HCT116 (cell line): ENCODE measurements at regions not wholly inside any gene's neighbourhood (a gene's known extent, or its start where the extent isn't known, plus 50 kb on each side); places are given as distances from the start of the nearest gene placed in this dataset.

Source experiments
- ATAC-seq: fragments of 200-7000 bp; cut with Tn5 transposase; 2 replicates; pipeline ENCODE4 v1.9.1; 2020; ENCODE audit warnings: mild to moderate bottlenecking, moderate library complexity
- BruUV-seq: library from RNA; stranded (reverse); fragments of 400-500 nt; replicated peaks from 2 replicates; lab custom pipeline; 2021; lab: Mats Ljungman, UMichigan
- CTCF ChIA-PET: fragments of 300-600 bp; sonication (Branson Sonifier 250); formaldehyde crosslinking; loops from one replicate; lab custom pipeline; 2021; ENCODE audit warnings: antibody characterized with exemption; lab: Charles Lee
- POLR2A ChIA-PET: fragments of 300-600, 350-600 bp; sonication (Branson Sonifier 250); formaldehyde crosslinking; loops from one replicate; lab custom pipeline; 2021; ENCODE audit warnings: antibody characterized with exemption; lab: Charles Lee
- RAD21 ChIA-PET, 2 experiments: fragments of 300-600 bp; sonication (Branson Sonifier 250); formaldehyde crosslinking; loops; one replicate each; lab custom pipeline; 2023; ENCODE audit warnings: low total read pairs in 2 of 2; ENCODE audit not compliant: uncharacterized antibody in 2 of 2, unreplicated experiment in 2 of 2, low non-redundant PET in 1 of 2; lab: Charles Lee
- DNase-seq: peaks from one replicate; pipeline ENCODE4 v3.0.0-alpha.2; 2010; ENCODE audit warnings: low read depth, low spot score
- H2AFZ ChIP-seq: fragments of 200-600 bp; shearing (Covaris generic), sonication (generic); 2 replicates; pipeline ENCODE4 v1.6.1; 2017; ENCODE audit warnings: low read depth, mixed run types, mixed read lengths, antibody characterized with exemption, low read length; ENCODE audit not compliant: poor library complexity, severe bottlenecking
- H3K27ac ChIP-seq: 2 replicates; pipeline ENCODE4 v1.5.1; 2012; ENCODE audit warnings: low read depth, low read length
- H3K27me3 ChIP-seq: fragments of 200-600 bp; sonication (generic); 2 replicates; pipeline ENCODE4 v1.6.1; 2016; ENCODE audit warnings: mixed run types, low read length, mixed read lengths; ENCODE audit not compliant: insufficient read depth
- H3K36me3 ChIP-seq, 2 experiments: fragments of 200-500 bp in 1 of 2; fragments of 200-600 bp in 1 of 2; sonication (Bioruptor generic) in 1 of 2; sonication (generic) in 1 of 2; 2 replicates each; pipeline versions ENCODE4 v1.5.1 to v1.6.1; 2014 to 2016; ENCODE audit warnings: low read length in 2 of 2, inconsistent platforms in 1 of 2, mixed read lengths in 1 of 2, mixed run types in 1 of 2; ENCODE audit not compliant: insufficient read depth in 2 of 2, control insufficient read depth in 1 of 2
- H3K4me1 ChIP-seq, 2 experiments: fragments of 200-600 bp in 1 of 2; sonication (generic) in 1 of 2; 2 replicates each; pipeline versions ENCODE4 v1.5.1 to v1.6.1; 2012 to 2017; ENCODE audit warnings: low read length in 2 of 2, inconsistent platforms in 1 of 2, mild to moderate bottlenecking in 1 of 2, mixed read lengths in 1 of 2, mixed run types in 1 of 2, moderate library complexity in 1 of 2; ENCODE audit not compliant: insufficient read depth in 2 of 2, control insufficient read depth in 1 of 2
- H3K4me2 ChIP-seq: fragments of 200-600 bp; sonication (generic); 2 replicates; pipeline ENCODE4 v1.6.1; 2017; ENCODE audit warnings: mixed run types, low read length, mixed read lengths
- H3K4me3 ChIP-seq, 2 experiments: fragments of 200-600 bp in 1 of 2; sonication (generic) in 1 of 2; replicated peaks in 1 of 2; 2 replicates each; pipeline ENCODE4 v1.5.1; 2011 to 2016; ENCODE audit warnings: low read length in 2 of 2, control low read depth in 1 of 2, low read depth in 1 of 2, mild to moderate bottlenecking in 1 of 2, mixed read lengths in 1 of 2, mixed run types in 1 of 2
- H3K79me2 ChIP-seq: fragments of 200-600 bp; sonication (generic); 2 replicates; pipeline ENCODE4 v1.6.1; 2017; ENCODE audit warnings: mild to moderate bottlenecking, mixed run types, low read length, moderate library complexity, mixed read lengths; ENCODE audit not compliant: insufficient read depth
- H3K9ac ChIP-seq: fragments of 200-600 bp; sonication (generic); 2 replicates; pipeline ENCODE4 v1.6.1; 2016; ENCODE audit warnings: low read length, mixed read lengths
- H3K9me2 ChIP-seq: fragments of 200-600 bp; sonication (generic), shearing (Covaris generic); 2 replicates; pipeline ENCODE4 v1.6.1; 2017; ENCODE audit warnings: mixed run types, mild to moderate bottlenecking, moderate library complexity; ENCODE audit not compliant: insufficient read depth
- H3K9me3 ChIP-seq, 2 experiments: fragments of 200-500 bp in 1 of 2; fragments of 200-600 bp in 1 of 2; sonication (Bioruptor generic) in 1 of 2; sonication (generic) in 1 of 2; 2 replicates each; pipeline ENCODE4 v1.6.1; 2014 to 2017; ENCODE audit warnings: low read length in 2 of 2, mixed read lengths in 2 of 2, inconsistent platforms in 1 of 2, low read depth in 1 of 2, mild to moderate bottlenecking in 1 of 2, mixed run types in 1 of 2, moderate library complexity in 1 of 2; ENCODE audit not compliant: control insufficient read depth in 1 of 2, insufficient read depth in 1 of 2
- H4K20me1 ChIP-seq: fragments of 200-600 bp; sonication (generic), shearing (Covaris generic); 2 replicates; pipeline ENCODE4 v1.6.1; 2017; ENCODE audit warnings: mixed run types, mild to moderate bottlenecking, moderate library complexity; ENCODE audit not compliant: insufficient read depth
- ATF3 ChIP-seq: IDR thresholded peaks from 2 replicates; pipeline ENCODE4 v1.6.1; 2012
- CBX3 ChIP-seq: IDR thresholded peaks from 2 replicates; pipeline ENCODE4 v1.6.1; 2012; ENCODE audit warnings: low read depth
- EGR1 ChIP-seq: IDR thresholded peaks from 2 replicates; pipeline ENCODE4 v1.6.1; 2012; ENCODE audit warnings: low read depth
- FOSL1 ChIP-seq: IDR thresholded peaks from 2 replicates; pipeline ENCODE4 v1.6.1; 2012; ENCODE audit warnings: low read depth
- JUND ChIP-seq: IDR thresholded peaks from 2 replicates; pipeline ENCODE4 v1.6.1; 2012
- MAX ChIP-seq: IDR thresholded peaks from 2 replicates; pipeline ENCODE4 v1.6.1; 2012
- POLR2A ChIP-seq: IDR thresholded peaks from 2 replicates; pipeline ENCODE4 v1.7.0; 2011; ENCODE audit warnings: borderline replicate concordance; ENCODE audit not compliant: insufficient read depth, insufficient read length; ENCODE audit errors: extremely low read depth
- RAD21 ChIP-seq: IDR thresholded peaks from 2 replicates; pipeline ENCODE4 v1.6.1; 2012; ENCODE audit warnings: low read depth, mild to moderate bottlenecking
- REST ChIP-seq: IDR thresholded peaks from 2 replicates; pipeline ENCODE4 v1.6.1; 2012; ENCODE audit warnings: low read depth
- SIN3A ChIP-seq: IDR thresholded peaks from 2 replicates; pipeline ENCODE4 v1.6.1; 2012; ENCODE audit warnings: low read depth
- SP1 ChIP-seq: IDR thresholded peaks from 2 replicates; pipeline ENCODE4 v1.6.1; 2012; ENCODE audit warnings: low read depth
- TCF7L2 ChIP-seq: IDR thresholded peaks from 2 replicates; pipeline ENCODE4 v1.7.0; 2011; ENCODE audit warnings: borderline replicate concordance, inconsistent platforms; ENCODE audit not compliant: insufficient read depth, insufficient read length; ENCODE audit errors: extremely low read depth
- YY1 ChIP-seq: IDR thresholded peaks from 2 replicates; pipeline ENCODE4 v1.6.1; 2011; ENCODE audit warnings: low read length, low read depth, moderate library complexity, mild to moderate bottlenecking; ENCODE audit not compliant: insufficient replicate concordance; ENCODE audit errors: extremely low read depth
- ZFX ChIP-seq: fragments of 450-650 bp; IDR thresholded peaks from 2 replicates; pipeline ENCODE4 v1.6.1; 2017
- ZNF274 ChIP-seq: fragments of 200-500 bp; sonication (Bioruptor generic); IDR thresholded peaks from 2 replicates; pipeline ENCODE4 v1.6.1; 2014; ENCODE audit warnings: mild to moderate bottlenecking, low read depth, low read length, inconsistent platforms
- intact Hi-C: fragments of 100-400 bp; cut with micrococcal nuclease; formaldehyde crosslinking; loops from 2 replicates; pipeline ENCODE4 v1.10.0; 2022

- DNase-seq, result no peak
- CTCF ChIA-PET, result no interaction called here
- no peaks in the 10 kb centered on the region for H4K20me1 ChIP-seq
- no peak overlapping the region for H3K27ac ChIP-seq
- no peak overlapping the region for H3K9ac ChIP-seq
- H3K4me1 ChIP-seq, result peaks cover 12 to 25% of the 10 kb centered on the region in 2 experiments
- peak; percentile 38; the same call in 1 of the 2 replicates for ATAC-seq
- H3K36me3 ChIP-seq, result no peaks in the 10 kb centered on the region
- H3K4me2 ChIP-seq, result no peak overlapping the region
- no peak for TF ChIP-seq ZNF274
- no peak for TF ChIP-seq POLR2A
- TF ChIP-seq CBX3, result no peak
- TF ChIP-seq SIN3A, result no peak
- no peak for TF ChIP-seq REST
- TF ChIP-seq ZFX, result no peak
- no peak for TF ChIP-seq FOSL1
- no peak for TF ChIP-seq YY1
- TF ChIP-seq MAX, result no peak
- no peak for TF ChIP-seq TCF7L2
- TF ChIP-seq ATF3, result no peak
- TF ChIP-seq JUND, result no peak
- no peak for TF ChIP-seq SP1
- no peak for TF ChIP-seq RAD21
- TF ChIP-seq EGR1, result no peak
- TF ChIP-seq, all 23 proteins: peak for 0
- RAD21 ChIA-PET, result no interaction called here
- Histone ChIP-seq H3K79me2 (no peaks in the 10 kb centered on the region), H3K27me3 (no peaks in the 10 kb centered on the region), H3K9me3 (no peaks in the 10 kb centered on the region), H3K9me2 (no peaks in the 10 kb centered on the region), H2AFZ (no peak overlapping the region), H3K4me3 (no peak overlapping the region)
- POLR2A ChIA-PET, result no interaction called here
- intact Hi-C loops, result no loop called here
- no TSS peak for BruUV-seq
Measured at GRCh38 chr2:39571111-39571731, 94.5 kb upstream of the TMEM178A start.
